Activated CD4-positive, alpha-beta T cell treated with anti-CD3 and anti-CD28 coated beads, Interleukin-2, amount 10 ng/mL, durations not matched to agents 24 days and 14 days (primary cell): ENCODE measurements at regions not wholly inside any gene's neighbourhood (a gene's known extent, or its start where the extent isn't known, plus 50 kb on each side); places are given as distances from the start of the nearest gene placed in this dataset.

Experiments used
- DNase-seq: peaks from one replicate; pipeline ENCODE4 v3.0.0; 2022
- H3K27ac Mint-ChIP-seq: one replicate; pipeline ENCODE4 v1.8.0; 2022; ENCODE audit warnings: mild to moderate bottlenecking, mixed read lengths
- H3K27me3 Mint-ChIP-seq: one replicate; pipeline ENCODE4 v1.8.0; 2022; ENCODE audit warnings: mixed read lengths
- H3K36me3 Mint-ChIP-seq: one replicate; pipeline ENCODE4 v1.8.0; 2022; ENCODE audit warnings: low read depth, mild to moderate bottlenecking, mixed read lengths
- H3K4me1 Mint-ChIP-seq: one replicate; pipeline ENCODE4 v1.8.0; 2021; ENCODE audit warnings: mixed read lengths
- H3K4me3 Mint-ChIP-seq: one replicate; pipeline ENCODE4 v1.8.0; 2022; ENCODE audit warnings: mild to moderate bottlenecking, moderate library complexity, mixed read lengths
- H3K9me3 Mint-ChIP-seq: one replicate; pipeline ENCODE4 v1.8.0; 2021; ENCODE audit warnings: mixed read lengths
- intact Hi-C: fragments of 100-400 bp; cut with micrococcal nuclease; formaldehyde crosslinking; loops from one replicate; pipeline ENCODE4 v1.15.1; 2023

- Mint-ChIP-seq H3K4me1 (no peaks in the 10 kb centered on the region), H3K36me3 (no peaks in the 10 kb centered on the region), H3K9me3 (no peaks in the 10 kb centered on the region), H3K27me3 (peaks cover 13% of the 10 kb centered on the region), H3K27ac (no peak overlapping the region), H3K4me3 (no peak overlapping the region)
- intact Hi-C loops, result no loop called here
- no peak for DNase-seq
Observed at GRCh38 chr10:44035474-44036197, 349.3 kb downstream of the CXCL12 start.

DNA sequence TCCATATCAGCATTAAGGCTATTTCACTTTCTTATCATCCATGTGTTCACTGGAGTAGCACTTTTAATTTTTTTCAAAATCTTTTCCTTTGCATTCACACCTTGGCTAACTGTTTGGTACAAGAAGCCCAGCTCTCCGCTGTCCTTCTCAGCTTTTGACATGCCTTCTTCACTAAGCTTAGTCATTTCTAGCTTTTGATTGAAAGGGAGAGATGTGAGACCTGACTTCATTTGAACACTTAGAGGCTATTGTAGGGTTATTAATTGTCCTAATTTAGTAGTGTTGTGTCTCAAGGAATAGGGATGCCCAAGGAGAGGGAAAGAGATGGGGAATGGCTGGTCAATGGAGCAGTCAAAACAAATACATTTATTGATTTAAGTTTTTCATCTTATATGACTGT lies 350.0 kb downstream of the CXCL12 start:
- Mint-ChIP-seq H3K27me3 (peaks cover 10% of the 10 kb centered on the region), H3K9me3 (no peaks in the 10 kb centered on the region), H3K27ac (no peak overlapping the region), H3K36me3 (no peaks in the 10 kb centered on the region), H3K4me3 (no peak overlapping the region), H3K4me1 (no peaks in the 10 kb centered on the region)
- DNase-seq, result no peak
- intact Hi-C loops, result no loop called here

DNA sequence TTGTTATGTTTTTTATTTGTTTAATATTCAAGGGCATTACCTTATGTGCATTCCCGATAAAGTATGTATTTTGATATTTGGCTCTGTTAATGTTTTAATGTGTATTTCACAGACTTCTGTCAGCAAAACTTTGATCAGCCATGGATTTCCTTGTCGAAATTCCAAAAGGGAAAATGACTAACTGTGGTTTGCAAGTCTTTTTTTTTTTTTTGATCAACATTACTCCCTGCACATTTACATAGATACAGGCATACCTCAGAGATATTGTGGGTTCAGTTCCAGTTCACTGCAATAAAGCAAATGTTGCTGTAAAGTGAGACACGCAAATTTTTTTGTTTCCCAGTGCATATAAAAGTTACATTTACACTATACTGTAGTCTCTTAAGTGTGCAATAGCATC lies 351.9 kb downstream of the CXCL12 start:
- Mint-ChIP-seq H3K4me3 (no peak overlapping the region), H3K36me3 (no peaks in the 10 kb centered on the region), H3K27me3 (peaks cover 10% of the 10 kb centered on the region), H3K9me3 (no peaks in the 10 kb centered on the region), H3K27ac (no peak overlapping the region), H3K4me1 (no peaks in the 10 kb centered on the region)
- intact Hi-C loops, result no loop called here
- no peak for DNase-seq

DNA sequence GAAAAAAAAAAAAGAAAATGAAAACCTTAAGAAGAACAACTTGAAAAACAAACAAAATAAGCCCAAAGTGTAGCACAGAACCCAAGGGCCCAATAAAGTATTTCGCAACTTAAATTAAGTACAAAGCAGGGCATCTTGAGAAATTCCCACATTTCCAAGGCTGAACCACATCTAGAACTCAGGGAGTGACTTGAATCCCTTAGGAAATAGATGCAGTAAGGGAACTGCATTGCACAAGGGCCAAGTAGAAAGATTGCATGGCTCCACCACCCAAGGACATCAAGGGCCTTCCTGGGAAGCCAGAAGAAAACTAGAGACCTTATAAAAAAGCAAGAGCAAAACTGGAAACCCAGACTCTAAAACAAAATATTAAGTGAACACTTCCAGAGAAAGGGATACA lies 352.7 kb downstream of the CXCL12 start:
- peaks cover 10% of the 10 kb centered on the region for H3K27me3 Mint-ChIP-seq
- no peak overlapping the region for H3K27ac Mint-ChIP-seq
- H3K4me3 Mint-ChIP-seq, result no peak overlapping the region
- no peaks in the 10 kb centered on the region for H3K4me1 Mint-ChIP-seq
- DNase-seq, result no peak
- H3K36me3 Mint-ChIP-seq, result no peaks in the 10 kb centered on the region
- H3K9me3 Mint-ChIP-seq, result no peaks in the 10 kb centered on the region
- intact Hi-C loops, result no loop called here

GRCh38 chr10:44030738-44031137 lies 354.2 kb downstream of the CXCL12 start:
- DNase-seq, result no peak
- Mint-ChIP-seq H3K4me3 (no peak overlapping the region), H3K9me3 (no peaks in the 10 kb centered on the region), H3K36me3 (no peaks in the 10 kb centered on the region), H3K4me1 (no peaks in the 10 kb centered on the region), H3K27ac (no peak overlapping the region), H3K27me3 (peaks cover 16% of the 10 kb centered on the region)
- intact Hi-C loops, result loop anchor here (1.0 to 2.0 kb wide), 2 partner anchors 340 to 360 kb away; no protein-coding TSS in a partner anchor

- H3K9me3 Mint-ChIP-seq, result no peaks in the 10 kb centered on the region
- H3K36me3 Mint-ChIP-seq, result no peaks in the 10 kb centered on the region
- H3K4me1 Mint-ChIP-seq, result no peaks in the 10 kb centered on the region
- intact Hi-C loops, result loop anchor here (1.0 to 2.0 kb wide), 2 partner anchors 340 to 359 kb away; no protein-coding TSS in a partner anchor
- peaks cover 20% of the 10 kb centered on the region for H3K27me3 Mint-ChIP-seq
- peak; percentile 67 for DNase-seq
- H3K27ac Mint-ChIP-seq, result no peak overlapping the region
- no peak overlapping the region for H3K4me3 Mint-ChIP-seq
Observed at GRCh38 chr10:44030132-44030531, 354.8 kb downstream of the CXCL12 start.

- DNase-seq, result no peak
- Mint-ChIP-seq H3K4me1 (no peaks in the 10 kb centered on the region), H3K27me3 (peaks cover 16% of the 10 kb centered on the region), H3K36me3 (no peaks in the 10 kb centered on the region), H3K4me3 (no peak overlapping the region), H3K9me3 (no peaks in the 10 kb centered on the region), H3K27ac (no peak overlapping the region)
- intact Hi-C loops, result no loop called here
Observed at GRCh38 chr10:44028384-44029137, 356.3 kb downstream of the CXCL12 start.

DNA sequence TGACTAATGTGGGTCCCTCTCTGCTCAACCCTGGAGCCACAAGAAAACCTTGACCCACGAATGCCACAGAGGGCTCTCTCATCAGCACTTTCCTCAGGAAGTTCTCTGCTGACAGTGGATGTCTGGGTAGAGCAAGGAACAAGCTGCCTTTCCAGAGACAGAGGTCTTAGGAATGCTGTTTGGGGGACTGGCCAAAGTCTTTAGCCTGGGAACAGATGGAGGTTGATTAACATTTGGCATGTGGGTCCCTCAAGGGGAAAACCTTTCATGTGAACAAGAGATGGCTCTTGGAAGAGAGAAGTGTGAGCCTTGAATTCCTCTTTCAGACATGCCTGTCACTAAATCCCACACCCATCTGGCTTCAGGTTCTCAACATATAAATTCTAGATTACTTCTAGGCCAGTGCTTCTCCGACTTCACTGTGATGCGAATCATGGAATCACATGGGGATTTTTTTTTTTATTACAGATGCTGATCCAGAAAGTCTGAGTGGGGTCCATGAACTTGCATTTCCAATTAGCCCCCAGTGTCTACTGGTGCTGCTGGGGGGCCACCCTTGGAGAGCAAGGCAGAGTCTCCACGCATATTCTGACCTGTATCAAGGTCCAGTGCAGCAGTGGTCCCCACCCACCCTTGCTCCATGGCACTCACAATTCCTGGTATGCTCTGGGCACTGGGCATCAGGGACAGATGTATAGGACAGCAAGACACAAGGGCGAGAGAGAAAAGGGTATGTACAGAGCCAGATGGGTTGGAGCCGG lies 360.4 kb downstream of the CXCL12 start:
- Mint-ChIP-seq H3K36me3 (no peaks in the 10 kb centered on the region), H3K4me1 (no peaks in the 10 kb centered on the region)

DNA sequence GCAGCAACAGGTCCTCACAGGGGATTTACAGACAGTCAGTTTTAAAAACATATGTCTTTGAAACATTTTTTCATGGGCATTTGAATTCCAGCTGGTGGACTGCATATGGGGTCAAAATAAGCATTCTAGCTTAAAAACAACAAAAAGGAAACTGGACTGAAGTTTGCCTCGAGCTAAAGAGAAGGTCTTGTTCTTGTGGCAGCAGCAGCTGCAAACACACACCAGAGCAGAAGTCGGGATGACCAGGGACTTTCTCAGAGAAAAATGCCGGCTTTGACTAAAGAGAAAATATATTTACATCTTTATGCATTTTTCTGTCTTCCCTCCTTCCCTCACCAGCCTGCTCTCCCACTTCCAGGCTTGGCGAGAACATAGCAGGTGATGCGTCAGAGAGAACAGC lies 361.4 kb downstream of the CXCL12 start:
- H3K9me3 Mint-ChIP-seq, result no peaks in the 10 kb centered on the region
- DNase-seq, result no peak
- no peaks in the 10 kb centered on the region for H3K36me3 Mint-ChIP-seq
- peaks cover 13% of the 10 kb centered on the region for H3K27me3 Mint-ChIP-seq
- no peak overlapping the region for H3K4me3 Mint-ChIP-seq
- no peaks in the 10 kb centered on the region for H3K4me1 Mint-ChIP-seq
- intact Hi-C loops, result no loop called here
- H3K27ac Mint-ChIP-seq, result no peak overlapping the region

More for the DNA sequence above, 360.4 kb downstream of the CXCL12 start:
- peaks cover 13% of the 10 kb centered on the region for H3K27me3 Mint-ChIP-seq
- intact Hi-C loops, result no loop called here
- no peaks in the 10 kb centered on the region for H3K9me3 Mint-ChIP-seq
- H3K4me3 Mint-ChIP-seq, result no peak overlapping the region
- no peak for DNase-seq
- no peak overlapping the region for H3K27ac Mint-ChIP-seq

DNA sequence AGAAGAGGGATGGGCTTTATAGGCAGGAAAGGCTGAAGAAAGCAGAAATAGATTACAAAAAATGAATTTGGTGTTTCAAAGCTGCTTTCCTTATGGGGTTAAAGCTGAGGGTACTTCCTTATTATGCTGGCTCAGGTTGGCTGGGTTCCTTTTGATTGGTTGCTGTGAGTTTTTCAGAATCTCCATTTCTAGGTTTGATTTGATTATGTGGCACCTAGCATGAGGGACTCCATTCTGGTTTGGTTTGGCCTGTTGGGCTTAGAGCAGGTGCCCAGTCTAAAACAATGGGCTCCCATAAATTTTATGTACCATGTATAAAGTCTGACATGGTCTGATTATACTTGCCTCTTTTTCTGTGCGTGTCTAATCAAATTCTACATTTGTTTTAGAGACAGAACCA lies 362.7 kb downstream of the CXCL12 start:
- no peaks in the 10 kb centered on the region for H3K36me3 Mint-ChIP-seq
- no peak overlapping the region for H3K27ac Mint-ChIP-seq
- no peak overlapping the region for H3K4me3 Mint-ChIP-seq
- DNase-seq, result no peak
- intact Hi-C loops, result no loop called here
- peaks cover 13% of the 10 kb centered on the region for H3K27me3 Mint-ChIP-seq
- no peaks in the 10 kb centered on the region for H3K4me1 Mint-ChIP-seq
- H3K9me3 Mint-ChIP-seq, result no peaks in the 10 kb centered on the region

DNA sequence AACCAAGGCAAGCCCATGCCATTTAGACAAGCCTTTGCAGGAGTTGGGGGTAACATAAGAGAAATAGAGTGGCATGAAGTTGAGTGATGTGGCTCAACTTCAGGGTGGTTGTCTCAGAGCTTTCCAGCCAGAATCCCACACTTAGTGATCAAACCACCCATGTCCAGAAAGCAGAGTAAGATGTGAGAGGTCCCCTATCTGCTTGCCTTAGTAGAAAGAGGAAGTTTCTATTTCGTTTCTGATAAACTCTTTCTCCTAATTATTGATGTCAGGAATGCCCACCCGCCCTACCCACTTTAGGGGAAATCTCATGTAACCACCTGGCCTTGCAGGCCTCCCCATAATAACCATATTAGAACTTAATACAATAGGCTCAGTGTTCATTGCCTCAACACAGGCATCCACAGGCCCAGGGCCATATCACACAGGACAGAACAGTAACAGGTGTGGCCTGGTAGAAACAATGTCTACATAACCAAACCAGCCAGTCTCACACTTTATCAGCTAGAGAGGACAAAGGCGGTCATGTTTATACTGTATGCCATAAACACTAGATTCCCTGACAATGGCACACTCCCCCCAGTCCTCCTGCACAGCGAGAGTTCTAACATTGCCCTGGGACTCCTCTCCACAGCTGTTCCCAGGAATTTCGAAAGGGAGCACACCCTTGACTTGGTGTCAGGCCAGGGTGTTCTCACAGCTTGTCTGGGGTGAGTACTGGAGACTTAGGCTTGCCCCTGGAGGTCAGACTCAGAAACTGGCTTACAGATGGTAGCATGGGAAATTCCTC lies 364.4 kb downstream of the CXCL12 start:
- no peaks in the 10 kb centered on the region for H3K36me3 Mint-ChIP-seq
- no peak overlapping the region for H3K27ac Mint-ChIP-seq
- H3K9me3 Mint-ChIP-seq, result no peaks in the 10 kb centered on the region
- no peaks in the 10 kb centered on the region for H3K4me1 Mint-ChIP-seq
- peaks cover 4% of the 10 kb centered on the region for H3K27me3 Mint-ChIP-seq
- DNase-seq, result no peak
- intact Hi-C loops, result no loop called here
- no peak overlapping the region for H3K4me3 Mint-ChIP-seq

- Mint-ChIP-seq H3K4me3 (no peak overlapping the region), H3K36me3 (no peaks in the 10 kb centered on the region), H3K27ac (no peak overlapping the region), H3K4me1 (no peaks in the 10 kb centered on the region), H3K27me3 (no peaks in the 10 kb centered on the region), H3K9me3 (no peaks in the 10 kb centered on the region)
- no peak for DNase-seq
- intact Hi-C loops, result no loop called here
Observed at GRCh38 chr10:44017483-44018145, 367.3 kb downstream of the CXCL12 start.
